Natural killer cell (primary cell): ENCODE measurements at regions not wholly inside any gene's neighbourhood (a gene's known extent, or its start where the extent isn't known, plus 50 kb on each side); places are given as distances from the start of the nearest gene placed in this dataset.

ENCODE experiments used
- ATAC-seq, 3 donors: fragments of 150-1000 bp in 2 of 3; fragments of 200-7000 bp in 1 of 3; cut with Tn5 transposase; 1 replicate in 1 of 3; 2 replicates in 2 of 3; pipeline ENCODE4 v1.10.0; 2021; ENCODE audit warnings: mild to moderate bottlenecking in 2 of 3, moderate library complexity in 2 of 3
- DNase-seq, 2 donors: peaks; one replicate each; pipeline versions ENCODE4 v3.0.0 to v3.0.0-alpha.2; 2013 to 2021; ENCODE audit warnings: mixed read lengths in 1 of 2
- H3K27ac ChIP-seq: one replicate; pipeline ENCODE4 v1.5.1; 2013; ENCODE audit warnings: mild to moderate bottlenecking, low read length
- H3K27me3 ChIP-seq: one replicate; pipeline ENCODE4 v1.6.1; 2013; ENCODE audit warnings: low read length; ENCODE audit not compliant: control insufficient read depth, insufficient read depth
- H3K36me3 ChIP-seq: one replicate; pipeline ENCODE4 v1.6.1; 2013; ENCODE audit warnings: low read length; ENCODE audit not compliant: control insufficient read depth, insufficient read depth
- H3K4me1 ChIP-seq: one replicate; pipeline ENCODE4 v1.6.1; 2013; ENCODE audit warnings: low read length; ENCODE audit not compliant: control insufficient read depth, insufficient read depth
- H3K4me3 ChIP-seq: one replicate; pipeline ENCODE4 v1.5.1; 2013; ENCODE audit warnings: low read length
- H3K9me3 ChIP-seq: one replicate; pipeline ENCODE4 v1.6.1; 2013; ENCODE audit warnings: low read length; ENCODE audit not compliant: control insufficient read depth, insufficient read depth
- H3K27ac Mint-ChIP-seq, 2 donors: one replicate each; pipeline ENCODE4 v1.8.0; 2022; ENCODE audit warnings: mild to moderate bottlenecking in 2 of 2, mixed read lengths in 2 of 2, moderate library complexity in 1 of 2
- H3K27me3 Mint-ChIP-seq, 2 donors: one replicate each; pipeline ENCODE4 v1.8.0; 2022; ENCODE audit warnings: low read depth in 2 of 2, mixed read lengths in 2 of 2
- H3K36me3 Mint-ChIP-seq: one replicate; pipeline ENCODE4 v1.8.0; 2022; ENCODE audit warnings: mixed read lengths
- H3K4me1 Mint-ChIP-seq, 2 donors: one replicate each; pipeline ENCODE4 v1.8.0; 2022; ENCODE audit warnings: mixed read lengths in 2 of 2
- H3K4me3 Mint-ChIP-seq: one replicate; pipeline ENCODE4 v1.8.0; 2022; ENCODE audit warnings: mild to moderate bottlenecking, moderate library complexity, mixed read lengths
- H3K9me3 Mint-ChIP-seq, 2 donors: one replicate each; pipeline ENCODE4 v1.8.0; 2022; ENCODE audit warnings: mixed read lengths in 2 of 2
- CTCF ChIP-seq: fragments of 200-600 bp; IDR thresholded peaks from one replicate; pipeline ENCODE4 v1.8.0; 2022; ENCODE audit warnings: antibody characterized with exemption
- WGBS: methylation state at CpG from one replicate; pipeline ENCODE4 v1.1.7; 2013; ENCODE audit warnings: missing lambda C conversion rate; ENCODE audit not compliant: insufficient coverage; 5-methylcytosine and 5-hydroxymethylcytosine counted together
- intact Hi-C: fragments of 100-400 bp; cut with micrococcal nuclease; formaldehyde crosslinking; loops from one replicate; pipeline ENCODE4 v1.14.2; 2022

- ATAC-seq (no peak), DNase-seq (no peak)
- no peaks in the 10 kb centered on the region for H3K27me3 Mint-ChIP-seq
- H3K9me3 Mint-ChIP-seq = peaks cover 0 to 2% of the 10 kb centered on the region in 2 donors
- Histone ChIP-seq H3K4me3 (no peak overlapping the region), H3K9me3 (no peaks in the 10 kb centered on the region), H3K36me3 (peaks cover 8% of the 10 kb centered on the region), H3K4me1 (peaks cover 18% of the 10 kb centered on the region), H3K27me3 (no peaks in the 10 kb centered on the region), H3K27ac (no peak overlapping the region)
- TF ChIP-seq CTCF = no peak
- 100% methylated on average over 1 of the region's 2 CpGs for WGBS
- intact Hi-C loops = loop anchor here (10.0 kb wide), 1 partner anchor 344 kb away; no protein-coding TSS in a partner anchor
- peaks cover 9% of the 10 kb centered on the region for H3K36me3 Mint-ChIP-seq
- peak overlapping the region; percentile 5 to 71 for H3K27ac Mint-ChIP-seq
- H3K4me1 Mint-ChIP-seq = peaks cover 35 to 42% of the 10 kb centered on the region in 2 donors
- H3K4me3 Mint-ChIP-seq = peak overlapping the region; percentile 78
These were observed 290.0 kb upstream of the TNRC6C start for GRCh38 chr17:77668518-77668917.

GRCh38 chr17:77670173-77670572, 288.3 kb upstream of the TNRC6C start:
- Mint-ChIP-seq H3K36me3 (peaks cover 9% of the 10 kb centered on the region), H3K4me3 (no peak overlapping the region), H3K27ac (no peak overlapping the region), H3K9me3 (peaks cover 0 to 2% of the 10 kb centered on the region in 2 donors), H3K27me3 (no peaks in the 10 kb centered on the region), H3K4me1 (peaks cover 40 to 42% of the 10 kb centered on the region in 2 donors)
- no peak for TF ChIP-seq CTCF
- WGBS = 100% methylated on average over 1 of the region's 2 CpGs
- no peak overlapping the region for H3K27ac ChIP-seq
- H3K4me3 ChIP-seq = no peak overlapping the region
- intact Hi-C loops = no loop called here
- H3K9me3 ChIP-seq = no peaks in the 10 kb centered on the region
- peaks cover 13% of the 10 kb centered on the region for H3K36me3 ChIP-seq
- ATAC-seq (no peak), DNase-seq (no peak)
- H3K4me1 ChIP-seq = peaks cover 18% of the 10 kb centered on the region
- no peaks in the 10 kb centered on the region for H3K27me3 ChIP-seq

GRCh38 chr17:77674358-77674757, 284.1 kb upstream of the TNRC6C start:
- H3K36me3 Mint-ChIP-seq = no peaks in the 10 kb centered on the region
- Histone ChIP-seq H3K9me3 (no peaks in the 10 kb centered on the region), H3K4me1 (no peaks in the 10 kb centered on the region), H3K36me3 (peaks cover 13% of the 10 kb centered on the region), H3K27me3 (no peaks in the 10 kb centered on the region), H3K27ac (no peak overlapping the region), H3K4me3 (no peak overlapping the region)
- DNase-seq = no peak
- TF ChIP-seq CTCF = no peak
- 85% methylated on average over 11 of the region's 11 CpGs for WGBS
- peaks cover 0 to 3% of the 10 kb centered on the region in 2 donors for H3K27me3 Mint-ChIP-seq
- peaks cover 16 to 18% of the 10 kb centered on the region in 2 donors for H3K4me1 Mint-ChIP-seq
- ATAC-seq = no peak
- no peak overlapping the region for H3K4me3 Mint-ChIP-seq
- no peaks in the 10 kb centered on the region for H3K9me3 Mint-ChIP-seq
- intact Hi-C loops = no loop called here
- no peak overlapping the region for H3K27ac Mint-ChIP-seq

- ATAC-seq (no peak), DNase-seq (no peak)
- no peaks in the 10 kb centered on the region for H3K9me3 ChIP-seq
- H3K27ac ChIP-seq = no peak overlapping the region
- H3K4me1 ChIP-seq = no peaks in the 10 kb centered on the region
- peaks cover 0 to 3% of the 10 kb centered on the region in 2 donors for H3K27me3 Mint-ChIP-seq
- 93% methylated on average over 8 of the region's 8 CpGs for WGBS
- no peak for TF ChIP-seq CTCF
- H3K4me1 Mint-ChIP-seq = peaks cover 13 to 14% of the 10 kb centered on the region in 2 donors
- peaks cover 15% of the 10 kb centered on the region for H3K36me3 ChIP-seq
- H3K9me3 Mint-ChIP-seq = no peaks in the 10 kb centered on the region
- intact Hi-C loops = no loop called here
- no peaks in the 10 kb centered on the region for H3K36me3 Mint-ChIP-seq
- H3K4me3 ChIP-seq = no peak overlapping the region
- H3K27ac Mint-ChIP-seq = no peak overlapping the region
- no peaks in the 10 kb centered on the region for H3K27me3 ChIP-seq
- no peak overlapping the region for H3K4me3 Mint-ChIP-seq
These were observed 283.1 kb upstream of the TNRC6C start for GRCh38 chr17:77675411-77675810.
